T-cell (primary cell): ENCODE measurements at regions not wholly inside any gene's neighbourhood (a gene's known extent, or its start where the extent isn't known, plus 50 kb on each side); places are given as distances from the start of the nearest gene placed in this dataset.

Experiments
- ATAC-seq, 4 experiments: fragments of 200-7000 bp in 3 of 4; fragments of 150-1000 bp in 1 of 4; cut with Tn5 transposase; replicated peaks in 1 of 4; 1 replicate in 3 of 4; 2 replicates in 1 of 4; pipeline ENCODE4 v1.10.0; 2021; ENCODE audit warnings: moderate library complexity in 3 of 4, mild to moderate bottlenecking in 2 of 4, moderate number of reproducible peaks in 1 of 4
- CTCF ChIA-PET, 2 donors: fragments of 300-600 bp; sonication (Branson Sonifier 250); formaldehyde crosslinking; loops; one replicate each; lab custom pipeline; 2022; ENCODE audit warnings: antibody characterized with exemption in 2 of 2; lab: Charles Lee
- POLR2A ChIA-PET, 2 donors: fragments of 300-600 bp; sonication (Branson Sonifier 250); formaldehyde crosslinking; loops; one replicate each; lab custom pipeline; 2022; ENCODE audit warnings: antibody characterized with exemption in 2 of 2; lab: Charles Lee
- DNase-seq, 35 experiments: peaks; one replicate each; pipeline versions ENCODE4 v3.0.0 to v3.0.0-alpha.2; 2013 to 2023
- H3K27ac ChIP-seq: one replicate; pipeline ENCODE4 v1.5.1; 2013; ENCODE audit warnings: low read length
- H3K27me3 ChIP-seq, 2 experiments: replicated peaks in 1 of 2; 1 replicate in 1 of 2; 2 replicates in 1 of 2; pipeline versions ENCODE4 v1.6.1 to v1.7.0; 2013; ENCODE audit warnings: low read length in 1 of 2, mixed read lengths in 1 of 2; ENCODE audit not compliant: control insufficient read depth in 2 of 2, insufficient read depth in 2 of 2; ENCODE audit errors: extremely low read depth in 1 of 2
- H3K36me3 ChIP-seq, 2 donors: 1 replicate in 1 of 2; 2 replicates in 1 of 2; pipeline versions ENCODE4 v1.6.1 to v1.7.0; 2013; ENCODE audit warnings: low read length in 1 of 2; ENCODE audit not compliant: control insufficient read depth in 2 of 2, insufficient read depth in 1 of 2; ENCODE audit errors: extremely low read depth in 1 of 2
- H3K4me1 ChIP-seq, 2 experiments: 1 replicate in 1 of 2; 2 replicates in 1 of 2; pipeline versions ENCODE4 v1.6.1 to v1.7.0; 2013; ENCODE audit warnings: low read length in 2 of 2, mixed read lengths in 1 of 2; ENCODE audit not compliant: insufficient read depth in 2 of 2, control insufficient read depth in 1 of 2; ENCODE audit errors: extremely low read depth in 1 of 2
- H3K4me3 ChIP-seq, 2 donors: 1 replicate in 1 of 2; 2 replicates in 1 of 2; pipeline versions ENCODE4 v1.5.1 to v1.7.0; 2013; ENCODE audit warnings: mild to moderate bottlenecking in 2 of 2, low read length in 1 of 2, moderate library complexity in 1 of 2; ENCODE audit not compliant: control insufficient read depth in 1 of 2; ENCODE audit errors: extremely low read depth in 1 of 2
- H3K9me3 ChIP-seq: 2 replicates; pipeline ENCODE4 v1.7.0; 2013
- H3K27ac Mint-ChIP-seq, 2 donors: one replicate each; pipeline ENCODE4 v1.8.0; 2020 to 2021; ENCODE audit warnings: mild to moderate bottlenecking in 2 of 2, mixed read lengths in 2 of 2
- H3K27me3 Mint-ChIP-seq, 2 donors: one replicate each; pipeline ENCODE4 v1.8.0; 2021 to 2022; ENCODE audit warnings: mixed read lengths in 2 of 2
- H3K36me3 Mint-ChIP-seq: one replicate; pipeline ENCODE4 v1.8.0; 2021; ENCODE audit warnings: mixed read lengths
- H3K4me1 Mint-ChIP-seq, 3 donors: one replicate each; pipeline ENCODE4 v1.8.0; 2020 to 2022; ENCODE audit warnings: mixed read lengths in 3 of 3, mild to moderate bottlenecking in 1 of 3
- H3K4me3 Mint-ChIP-seq, 3 donors: one replicate each; pipeline ENCODE4 v1.8.0; 2020 to 2022; ENCODE audit warnings: mild to moderate bottlenecking in 3 of 3, mixed read lengths in 3 of 3, moderate library complexity in 3 of 3
- H3K9me3 Mint-ChIP-seq, 3 donors: one replicate each; pipeline ENCODE4 v1.8.0; 2020 to 2022; ENCODE audit warnings: mixed read lengths in 3 of 3
- WGBS: methylation state at CpG from one replicate; pipeline ENCODE4 v1.1.5; 2013; ENCODE audit warnings: missing lambda C conversion rate; ENCODE audit not compliant: insufficient coverage; 5-methylcytosine and 5-hydroxymethylcytosine counted together

- Mint-ChIP-seq H3K9me3 (peaks cover 0 to 4% (median 3%) of the 10 kb centered on the region in 3 donors), H3K27me3 (no peaks in the 10 kb centered on the region), H3K4me3 (no peak overlapping the region), H3K4me1 (peaks cover 4 to 9% (median 6%) of the 10 kb centered on the region in 3 donors), H3K36me3 (peaks cover 4% of the 10 kb centered on the region), H3K27ac (no peak overlapping the region)
- H3K27me3 ChIP-seq: no peaks in the 10 kb centered on the region
- H3K36me3 ChIP-seq: no peaks in the 10 kb centered on the region
- CTCF ChIA-PET: no interaction called here
- ATAC-seq: no peak
- H3K27ac ChIP-seq: no peak overlapping the region
- WGBS: 50% methylated on average over 1 of the region's 2 CpGs
- no peaks in the 10 kb centered on the region for H3K4me1 ChIP-seq
- no peak for DNase-seq
- no peaks in the 10 kb centered on the region for H3K9me3 ChIP-seq
- H3K4me3 ChIP-seq: no peak overlapping the region
- POLR2A ChIA-PET: interaction anchor here in 1 of 2 donors (0.6 kb wide), 1 partner anchor 242 kb away, joined by 5 read pairs; no protein-coding TSS in a partner anchor
Observed at GRCh38 chr12:92478692-92479091, 224.1 kb upstream of the PLEKHG7 start.

GRCh38 chr12:92476844-92477243, 225.9 kb upstream of the PLEKHG7 start:
- H3K9me3 ChIP-seq: no peaks in the 10 kb centered on the region
- no peak overlapping the region for H3K4me3 ChIP-seq
- no peaks in the 10 kb centered on the region for H3K27me3 ChIP-seq
- H3K4me1 ChIP-seq: no peaks in the 10 kb centered on the region
- Mint-ChIP-seq H3K9me3 (peaks cover 0 to 4% (median 3%) of the 10 kb centered on the region in 3 donors), H3K4me1 (peaks cover 4 to 10% (median 9%) of the 10 kb centered on the region in 3 donors), H3K27ac (no peak overlapping the region), H3K27me3 (no peaks in the 10 kb centered on the region), H3K4me3 (no peak overlapping the region), H3K36me3 (peaks cover 4% of the 10 kb centered on the region)
- CTCF ChIA-PET: no interaction called here
- WGBS: no CpG with 5 or more reads among the region's 1 CpG
- no peaks in the 10 kb centered on the region for H3K36me3 ChIP-seq
- POLR2A ChIA-PET: interaction anchor here in 1 of 2 donors (0.5 to 1.5 kb wide), 2 partner anchors 9 to 357 kb away, joined by 3 to 5 read pairs; no protein-coding TSS in a partner anchor
- no peak for DNase-seq
- no peak overlapping the region for H3K27ac ChIP-seq
- ATAC-seq: no peak

GRCh38 chr12:92473564-92473963, 229.2 kb upstream of the PLEKHG7 start:
- Histone ChIP-seq H3K27ac (no peak overlapping the region), H3K36me3 (no peaks in the 10 kb centered on the region), H3K4me1 (no peaks in the 10 kb centered on the region), H3K4me3 (no peak overlapping the region), H3K9me3 (no peaks in the 10 kb centered on the region), H3K27me3 (no peaks in the 10 kb centered on the region)
- ChIA-PET POLR2A (no interaction called here), CTCF (no interaction called here)
- Mint-ChIP-seq H3K4me3 (no peak overlapping the region), H3K36me3 (peaks cover 4% of the 10 kb centered on the region), H3K27ac (no peak overlapping the region), H3K9me3 (peaks cover 0 to 4% (median 3%) of the 10 kb centered on the region in 3 donors), H3K27me3 (no peaks in the 10 kb centered on the region), H3K4me1 (peaks cover 9 to 21% (median 14%) of the 10 kb centered on the region in 3 donors)
- no peak for ATAC-seq
- DNase-seq: no peak
- no CpG with 5 or more reads among the region's 2 CpGs for WGBS

GRCh38 chr12:92472201-92472600, 230.6 kb upstream of the PLEKHG7 start:
- H3K4me3 Mint-ChIP-seq: no peak overlapping the region
- no CpG with 5 or more reads among the region's 2 CpGs for WGBS
- H3K4me1 ChIP-seq: no peaks in the 10 kb centered on the region
- no peak overlapping the region for H3K27ac ChIP-seq
- H3K4me1 Mint-ChIP-seq: peaks cover 7 to 26% (median 15%) of the 10 kb centered on the region in 3 donors
- H3K4me3 ChIP-seq: no peak overlapping the region
- H3K27me3 ChIP-seq: no peaks in the 10 kb centered on the region
- H3K36me3 Mint-ChIP-seq: peaks cover 4% of the 10 kb centered on the region
- no peak overlapping the region for H3K27ac Mint-ChIP-seq
- peaks cover 0 to 4% (median 0%) of the 10 kb centered on the region in 3 donors for H3K9me3 Mint-ChIP-seq
- ChIA-PET CTCF (no interaction called here), POLR2A (no interaction called here)
- no peak for DNase-seq
- no peak for ATAC-seq
- no peaks in the 10 kb centered on the region for H3K27me3 Mint-ChIP-seq
- H3K36me3 ChIP-seq: no peaks in the 10 kb centered on the region
- H3K9me3 ChIP-seq: no peaks in the 10 kb centered on the region

- H3K4me3 ChIP-seq: no peak overlapping the region
- no peaks in the 10 kb centered on the region for H3K36me3 Mint-ChIP-seq
- no peaks in the 10 kb centered on the region for H3K36me3 ChIP-seq
- H3K9me3 Mint-ChIP-seq: peaks cover 0 to 4% (median 0%) of the 10 kb centered on the region in 3 donors
- no peaks in the 10 kb centered on the region for H3K9me3 ChIP-seq
- no peak for ATAC-seq
- ChIA-PET POLR2A (no interaction called here), CTCF (no interaction called here)
- H3K27ac ChIP-seq: no peak overlapping the region
- no peak overlapping the region for H3K4me3 Mint-ChIP-seq
- H3K27me3 ChIP-seq: no peaks in the 10 kb centered on the region
- WGBS: 80% methylated on average over 1 of the region's 1 CpG
- DNase-seq: no peak
- H3K27me3 Mint-ChIP-seq: no peaks in the 10 kb centered on the region
- H3K4me1 ChIP-seq: no peaks in the 10 kb centered on the region
- H3K27ac Mint-ChIP-seq: no peak overlapping the region
- peaks cover 7 to 26% (median 15%) of the 10 kb centered on the region in 3 donors for H3K4me1 Mint-ChIP-seq
Observed at GRCh38 chr12:92471551-92471950, 231.2 kb upstream of the PLEKHG7 start.

GRCh38 chr12:92470608-92471021, 232.2 kb upstream of the PLEKHG7 start:
- Histone ChIP-seq H3K27ac (no peak overlapping the region), H3K27me3 (no peaks in the 10 kb centered on the region), H3K36me3 (no peaks in the 10 kb centered on the region), H3K9me3 (no peaks in the 10 kb centered on the region), H3K4me1 (no peaks in the 10 kb centered on the region), H3K4me3 (no peak overlapping the region)
- POLR2A ChIA-PET: interaction anchor here in 1 of 2 donors (0.6 kb wide), 1 partner anchor 17 kb away, joined by 3 read pairs; no protein-coding TSS in a partner anchor
- DNase-seq (peak in 1 of 35 experiments; percentile 4), ATAC-seq (no peak)
- no peaks in the 10 kb centered on the region for H3K36me3 Mint-ChIP-seq
- H3K9me3 Mint-ChIP-seq: peaks cover 0 to under 1% (median 0%) of the 10 kb centered on the region in 3 donors
- H3K4me3 Mint-ChIP-seq: no peak overlapping the region
- peaks cover 0 to 2% of the 10 kb centered on the region in 2 donors for H3K27me3 Mint-ChIP-seq
- H3K27ac Mint-ChIP-seq: no peak overlapping the region
- WGBS: no CpG with 5 or more reads among the region's 4 CpGs
- CTCF ChIA-PET: no interaction called here
- peaks cover 7 to 30% (median 15%) of the 10 kb centered on the region in 3 donors for H3K4me1 Mint-ChIP-seq
